ENCODE measurements at regions not wholly inside any gene's neighbourhood (a gene's known extent, or its start where the extent isn't known, plus 50 kb on each side); places are given as distances from the start of the nearest gene placed in this dataset.
A peak's percentile ranks its signal among the peaks of the same experiment; 100 is the strongest.

DNA sequence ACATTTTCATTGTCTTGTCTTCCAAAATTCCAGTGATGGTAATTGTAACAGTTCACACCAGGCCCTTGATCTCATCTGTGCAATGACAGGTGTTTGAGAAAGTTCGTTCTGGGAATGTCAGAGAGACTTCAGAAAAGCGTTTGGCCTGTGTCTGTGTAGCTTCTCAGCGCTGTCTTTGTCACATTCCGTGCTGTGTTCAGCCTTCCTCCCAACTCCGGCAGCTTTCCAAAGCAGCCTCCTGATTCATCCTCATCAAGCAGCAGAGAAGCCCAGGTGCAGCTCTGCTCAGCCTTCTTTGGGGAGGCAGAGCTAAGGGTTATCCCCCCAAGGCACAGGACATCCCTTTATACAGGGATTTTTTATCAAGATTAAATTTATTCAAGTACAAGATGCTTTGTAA, 494.0 kb upstream of the SUCLG2 start:
- no peak for DNase-seq

GRCh38 chr3:68142441-68142840, 488.0 kb upstream of the SUCLG2 start:
- no peak for DNase-seq

GRCh38 chr3:68139897-68140296, 485.5 kb upstream of the SUCLG2 start:
- DNase-seq: no peak

- DNase-seq: peak; percentile 26
Observed at GRCh38 chr3:68136411-68136810, 482.0 kb upstream of the SUCLG2 start.

- DNase-seq: peak; percentile 62
Observed at GRCh38 chr3:68135067-68135466, 480.7 kb upstream of the SUCLG2 start.

GRCh38 chr3:68129065-68129464, 474.7 kb upstream of the SUCLG2 start:
- no peak for DNase-seq

DNA sequence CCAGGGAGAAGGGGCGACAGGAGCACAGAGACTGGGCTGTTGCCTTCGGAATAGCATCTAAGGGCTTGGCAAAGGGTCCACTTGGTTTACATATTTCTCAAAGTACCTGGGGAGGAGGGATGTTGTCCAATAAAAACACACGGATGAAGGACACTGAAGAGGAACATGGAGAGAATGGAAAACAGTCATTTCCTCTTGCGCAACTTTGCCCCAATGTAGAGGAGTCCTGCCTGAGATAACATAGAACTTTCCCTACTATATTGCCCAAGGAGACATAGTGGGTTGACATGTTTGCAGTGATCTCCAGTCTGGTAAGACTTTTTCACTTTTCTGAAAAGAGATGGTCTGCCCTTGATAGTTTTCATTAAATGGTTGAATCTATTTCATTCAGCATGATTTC, 468.8 kb upstream of the SUCLG2 start:
- no peak for DNase-seq

- DNase-seq: no peak
Observed at GRCh38 chr3:68121287-68121686, 466.9 kb upstream of the SUCLG2 start.

DNA sequence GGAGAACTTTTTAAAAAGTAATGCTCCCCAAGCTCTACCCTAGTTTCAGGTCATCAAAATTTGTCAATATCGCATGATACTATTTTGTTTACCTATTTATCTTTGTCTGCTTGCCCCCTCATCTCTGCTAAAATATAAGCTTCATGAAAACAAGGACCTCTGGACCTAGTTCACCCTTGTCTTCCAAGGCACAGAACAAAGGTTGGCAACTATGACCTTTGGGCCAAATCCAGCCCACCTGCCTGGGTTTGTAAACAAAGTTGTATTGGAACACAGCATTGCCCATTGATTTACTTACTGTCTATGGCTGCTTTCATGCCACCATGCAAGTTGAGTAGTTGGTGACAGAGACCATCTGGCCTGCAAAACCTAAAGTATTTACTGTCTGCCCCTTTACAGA, 462.2 kb upstream of the SUCLG2 start:
- DNase-seq: no peak

DNA sequence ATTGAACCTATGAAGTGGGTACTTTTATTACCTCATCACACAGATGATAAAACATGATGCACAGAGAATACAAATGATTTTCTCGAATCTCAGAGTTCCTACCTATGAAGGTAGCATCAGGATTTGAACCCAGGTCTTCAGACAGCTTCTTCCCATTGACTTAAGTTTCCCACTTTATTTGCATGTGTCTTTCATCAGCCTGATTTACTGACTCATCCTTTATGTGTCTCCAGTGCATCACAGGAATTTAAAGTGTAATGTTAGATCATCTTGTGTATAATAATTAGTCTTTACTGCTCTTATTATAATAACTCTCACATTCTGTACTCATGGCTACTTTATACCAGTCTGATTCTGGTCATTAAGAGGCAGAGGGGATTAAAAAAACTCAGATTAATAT, 449.4 kb upstream of the SUCLG2 start:
- no peak for DNase-seq

- no peak for DNase-seq
Observed at GRCh38 chr3:68090571-68090970, 436.2 kb upstream of the SUCLG2 start.

DNA sequence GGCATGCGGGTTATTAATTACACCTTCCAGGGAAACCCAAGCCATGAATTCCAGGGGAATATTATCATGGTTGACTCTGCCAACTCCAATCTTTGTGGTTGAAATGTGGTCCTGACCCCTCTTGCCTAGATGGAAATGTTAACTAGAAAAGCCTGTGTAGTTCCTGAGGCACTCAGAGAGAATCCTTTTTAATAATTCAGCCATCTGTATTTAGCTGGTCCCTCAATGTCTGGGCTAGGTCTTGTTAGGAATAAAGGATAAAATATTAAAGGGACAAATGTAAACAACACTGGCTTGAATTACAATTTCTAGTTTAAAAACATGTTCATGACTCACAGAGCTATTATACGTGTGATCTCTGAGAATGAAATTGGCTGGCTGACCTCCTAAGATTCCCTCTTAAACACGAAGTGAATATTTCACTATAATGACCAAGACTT, 435.2 kb upstream of the SUCLG2 start:
- DNase-seq: no peak

- no peak for DNase-seq
Observed at GRCh38 chr3:68088636-68089035, 434.2 kb upstream of the SUCLG2 start.

- DNase-seq: no peak
Observed at GRCh38 chr3:68088216-68088615, 433.8 kb upstream of the SUCLG2 start.

DNA sequence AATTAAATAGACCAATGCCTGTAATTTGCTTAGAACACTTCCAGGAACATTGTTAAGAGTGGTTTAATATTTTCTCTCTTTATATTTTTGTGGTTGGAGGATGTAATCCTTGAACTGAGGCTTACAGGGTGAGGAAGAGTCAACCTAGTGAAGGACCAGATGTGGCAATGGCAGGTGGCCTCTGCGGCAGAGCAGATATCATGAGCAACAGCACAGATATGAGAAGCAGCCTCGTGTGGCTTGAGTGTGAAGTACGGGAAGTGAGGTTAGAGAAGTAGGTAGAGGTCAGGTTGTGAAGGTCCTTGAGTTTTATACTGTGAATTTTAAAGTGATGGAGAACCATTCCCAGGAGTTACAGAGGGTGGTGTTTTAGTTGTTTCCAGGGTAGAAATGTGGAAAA, 417.6 kb upstream of the SUCLG2 start:
- no peak for DNase-seq

GRCh38 chr3:68070186-68070585, 415.8 kb upstream of the SUCLG2 start:
- no peak for DNase-seq

DNA sequence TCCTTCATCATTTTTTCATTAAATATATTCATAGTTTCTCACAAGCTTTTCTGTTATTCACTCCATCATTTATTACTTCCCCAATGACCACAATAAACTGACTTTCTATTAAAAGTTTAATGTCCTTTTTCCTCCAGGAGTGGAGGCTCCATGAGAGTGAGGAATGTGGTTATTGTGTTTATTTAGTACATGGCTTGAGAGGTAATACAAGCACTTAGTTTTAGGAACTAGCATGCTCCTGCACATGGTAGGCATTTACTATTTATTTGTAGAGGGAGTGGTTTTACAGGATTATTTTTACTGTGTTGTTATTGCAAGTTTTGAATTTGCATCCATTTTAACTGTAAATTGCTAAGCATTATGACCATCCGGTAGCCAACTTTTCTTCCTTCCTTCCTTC, 412.9 kb upstream of the SUCLG2 start:
- no peak for DNase-seq

GRCh38 chr3:68062926-68063325, 408.5 kb upstream of the SUCLG2 start:
- no peak for DNase-seq

- no peak for DNase-seq
Observed at GRCh38 chr3:68060910-68061309, 406.5 kb upstream of the SUCLG2 start.

DNA sequence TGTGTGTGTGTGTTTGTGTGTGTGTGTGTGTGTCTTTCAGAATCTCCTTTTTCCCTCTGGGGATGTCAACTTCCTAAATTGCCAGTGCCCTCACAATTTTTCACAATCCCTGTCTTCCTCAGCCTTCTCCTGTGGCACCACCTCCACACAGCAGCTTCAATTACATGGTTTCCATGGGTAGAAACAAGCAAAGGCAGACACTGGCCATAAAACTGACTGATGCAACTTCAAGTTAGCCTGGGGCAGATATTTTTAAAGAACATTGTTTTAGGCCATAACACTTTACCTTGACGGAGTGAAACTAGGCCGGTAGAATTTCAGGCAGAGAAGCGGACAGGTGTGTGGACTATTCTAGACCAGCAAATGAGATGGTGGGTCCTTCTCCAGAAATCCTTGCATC, 405.8 kb upstream of the SUCLG2 start:
- DNase-seq: no peak

DNA sequence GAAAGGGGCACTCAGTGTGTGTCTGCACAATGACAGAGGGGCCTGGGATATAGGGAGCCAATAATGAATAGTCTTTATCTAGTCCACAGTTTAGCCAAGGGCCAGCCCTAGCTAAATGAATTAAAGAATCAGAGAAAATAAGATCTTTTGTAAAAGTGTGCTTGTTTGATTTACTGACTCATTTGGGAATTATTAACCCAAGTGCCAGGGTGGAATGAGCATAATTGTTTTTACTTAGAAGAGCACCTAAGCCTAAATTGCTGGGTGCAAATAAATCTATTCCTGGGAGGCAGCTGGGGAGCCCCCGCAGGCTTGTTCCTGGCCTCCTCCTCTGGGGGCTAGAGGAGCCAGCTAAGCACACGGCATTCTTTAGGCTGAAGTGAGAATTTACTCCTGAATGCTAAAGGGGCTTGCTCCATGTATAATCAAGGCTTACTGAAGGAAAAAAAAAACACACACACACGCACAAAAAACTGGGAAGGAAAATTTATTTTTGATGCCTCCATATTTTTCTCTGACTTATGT, 405.3 kb upstream of the SUCLG2 start:
- DNase-seq: no peak

DNA sequence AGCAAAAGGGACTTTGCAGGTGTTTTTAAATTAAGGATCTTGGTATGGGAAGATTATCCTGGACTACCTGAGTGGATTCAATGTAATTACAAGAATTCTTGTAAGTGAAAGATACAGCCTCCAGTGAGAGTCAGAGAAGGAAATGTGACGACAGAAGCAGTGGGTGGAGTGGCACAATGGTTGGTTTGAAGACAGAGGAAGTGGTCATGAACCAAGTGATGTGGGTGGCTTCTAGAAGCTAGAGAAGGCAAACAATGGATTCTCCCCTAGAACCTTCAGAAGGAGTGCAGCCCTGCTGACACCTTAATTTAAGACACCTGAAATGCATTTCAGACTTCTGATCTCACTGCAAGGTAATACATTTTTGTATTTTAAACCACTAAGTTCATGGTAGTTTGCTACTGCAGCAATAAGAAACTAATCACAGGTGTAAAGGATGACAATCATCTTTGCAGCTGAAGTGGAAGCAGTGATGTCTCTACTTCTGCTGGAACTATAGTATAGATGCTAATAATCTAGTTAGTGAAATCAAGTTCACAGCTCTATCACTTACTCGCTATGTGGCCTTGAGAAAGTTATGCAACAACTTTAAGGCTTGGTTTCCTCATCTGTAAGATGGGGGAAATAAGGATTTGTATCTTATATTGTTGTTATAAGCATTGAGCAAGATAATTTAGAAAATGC, 403.4 kb upstream of the SUCLG2 start:
- no peak for DNase-seq

GRCh38 chr3:68056556-68056955, 402.1 kb upstream of the SUCLG2 start:
- no peak for DNase-seq

- DNase-seq: no peak
Observed at GRCh38 chr3:68055215-68055614, 400.8 kb upstream of the SUCLG2 start.

DNA sequence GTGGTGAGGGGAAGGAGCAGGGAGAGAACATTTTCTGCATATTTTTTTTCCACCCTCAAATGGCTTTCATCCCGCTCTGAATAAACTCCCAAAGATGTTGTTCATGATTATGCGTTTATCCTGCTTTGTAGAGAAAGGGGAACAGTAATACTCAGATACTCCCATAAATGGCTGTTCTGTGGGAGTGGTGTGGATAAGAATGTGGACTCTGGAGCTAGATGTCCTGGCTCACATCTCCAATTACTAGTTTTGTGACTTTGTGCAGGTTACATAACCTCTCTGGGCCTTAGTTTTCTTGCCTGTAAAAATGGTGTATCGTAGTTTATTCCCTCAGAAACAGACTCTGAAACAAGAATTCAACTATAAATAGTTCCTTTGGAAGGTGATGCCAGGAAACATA, 395.4 kb upstream of the SUCLG2 start:
- DNase-seq: no peak
